ENCODE measurements at regions not wholly inside any gene's neighbourhood (a gene's known extent, or its start where the extent isn't known, plus 50 kb on each side); places are given as distances from the start of the nearest gene placed in this dataset.

DNA sequence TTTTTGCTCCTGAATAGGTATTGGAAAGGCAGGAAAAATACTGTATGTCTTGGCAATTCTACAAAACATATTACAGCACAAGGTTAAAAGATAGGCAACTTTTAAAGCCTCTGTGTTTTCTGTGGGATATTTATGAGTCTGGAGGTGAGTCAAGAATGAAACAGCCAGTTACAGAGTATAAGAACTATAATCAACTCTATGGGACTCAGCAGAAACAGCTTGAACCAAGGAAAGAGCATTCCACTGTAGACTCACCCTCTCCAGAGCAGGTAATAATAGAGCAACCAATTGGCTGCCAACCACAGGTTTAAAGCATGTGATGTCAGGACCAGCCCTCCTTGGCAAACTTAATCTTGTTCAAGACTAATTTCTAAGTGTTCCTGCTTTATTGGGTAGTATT lies 100.5 kb upstream of the MDM1 start:
- intact Hi-C loops (cut with micrococcal nuclease), result no loop called here
- Histone ChIP-seq H4K20me1 (ENCODE audit: low read length) (no peaks in the 10 kb centered on the region), H2AFZ (ENCODE audit: low read length) (no peak overlapping the region), H3K27ac (ENCODE audit: low read length) (peak overlapping the region; percentile 13; the same call in 1 of the 2 replicates), H3K27me3 (ENCODE audit: low read length) (no peaks in the 10 kb centered on the region), H3K4me3 (ENCODE audit: low read length) (no peak overlapping the region), H3F3A (ENCODE audit: low read length, unreplicated experiment) (no peaks in the 10 kb centered on the region), H3K4me1 (ENCODE audit: insufficient read depth, low read length) (peaks cover 38% of the 10 kb centered on the region), H3K9me2 (replicated peaks; ENCODE audit: low read length) (no peaks in the 10 kb centered on the region), H3K4me2 (ENCODE audit: low read length) (0 out of 2 replicates have a peak overlapping the region, but pooled peaks have one; percentile 5), H3K9me3 (ENCODE audit: low read length) (no peaks in the 10 kb centered on the region), H3K79me2 (ENCODE audit: low read length) (no peaks in the 10 kb centered on the region), H3K9ac (ENCODE audit: low read length) (no peak overlapping the region), H3K36me3 (ENCODE audit: low read depth, low read length) (no peaks in the 10 kb centered on the region)
- DNase-seq, result peak; percentile 71
- no TSS peak for BruUV-seq (replicated peaks)
- peak; percentile 64 for ATAC-seq
- POLR2A ChIA-PET (ENCODE audit: unreplicated experiment), result no interaction called here
- TF ChIP-seq, protein P1, sequence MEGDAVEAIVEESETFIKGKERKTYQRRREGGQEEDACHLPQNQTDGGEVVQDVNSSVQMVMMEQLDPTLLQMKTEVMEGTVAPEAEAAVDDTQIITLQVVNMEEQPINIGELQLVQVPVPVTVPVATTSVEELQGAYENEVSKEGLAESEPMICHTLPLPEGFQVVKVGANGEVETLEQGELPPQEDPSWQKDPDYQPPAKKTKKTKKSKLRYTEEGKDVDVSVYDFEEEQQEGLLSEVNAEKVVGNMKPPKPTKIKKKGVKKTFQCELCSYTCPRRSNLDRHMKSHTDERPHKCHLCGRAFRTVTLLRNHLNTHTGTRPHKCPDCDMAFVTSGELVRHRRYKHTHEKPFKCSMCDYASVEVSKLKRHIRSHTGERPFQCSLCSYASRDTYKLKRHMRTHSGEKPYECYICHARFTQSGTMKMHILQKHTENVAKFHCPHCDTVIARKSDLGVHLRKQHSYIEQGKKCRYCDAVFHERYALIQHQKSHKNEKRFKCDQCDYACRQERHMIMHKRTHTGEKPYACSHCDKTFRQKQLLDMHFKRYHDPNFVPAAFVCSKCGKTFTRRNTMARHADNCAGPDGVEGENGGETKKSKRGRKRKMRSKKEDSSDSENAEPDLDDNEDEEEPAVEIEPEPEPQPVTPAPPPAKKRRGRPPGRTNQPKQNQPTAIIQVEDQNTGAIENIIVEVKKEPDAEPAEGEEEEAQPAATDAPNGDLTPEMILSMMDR (conservative IDR thresholded peaks at IDR 0.05; ENCODE audit: low read depth, low read length), result no peak
- TF ChIP-seq EZH2phosphoT487 (IDR thresholded peaks at IDR 0.05; ENCODE audit: borderline replicate concordance, low read length) (no peak), EZH2 (IDR thresholded peaks at IDR 0.05; ENCODE audit: low read length, unreplicated experiment) (no peak)
- CTCF ChIA-PET, result no interaction called here

DNA sequence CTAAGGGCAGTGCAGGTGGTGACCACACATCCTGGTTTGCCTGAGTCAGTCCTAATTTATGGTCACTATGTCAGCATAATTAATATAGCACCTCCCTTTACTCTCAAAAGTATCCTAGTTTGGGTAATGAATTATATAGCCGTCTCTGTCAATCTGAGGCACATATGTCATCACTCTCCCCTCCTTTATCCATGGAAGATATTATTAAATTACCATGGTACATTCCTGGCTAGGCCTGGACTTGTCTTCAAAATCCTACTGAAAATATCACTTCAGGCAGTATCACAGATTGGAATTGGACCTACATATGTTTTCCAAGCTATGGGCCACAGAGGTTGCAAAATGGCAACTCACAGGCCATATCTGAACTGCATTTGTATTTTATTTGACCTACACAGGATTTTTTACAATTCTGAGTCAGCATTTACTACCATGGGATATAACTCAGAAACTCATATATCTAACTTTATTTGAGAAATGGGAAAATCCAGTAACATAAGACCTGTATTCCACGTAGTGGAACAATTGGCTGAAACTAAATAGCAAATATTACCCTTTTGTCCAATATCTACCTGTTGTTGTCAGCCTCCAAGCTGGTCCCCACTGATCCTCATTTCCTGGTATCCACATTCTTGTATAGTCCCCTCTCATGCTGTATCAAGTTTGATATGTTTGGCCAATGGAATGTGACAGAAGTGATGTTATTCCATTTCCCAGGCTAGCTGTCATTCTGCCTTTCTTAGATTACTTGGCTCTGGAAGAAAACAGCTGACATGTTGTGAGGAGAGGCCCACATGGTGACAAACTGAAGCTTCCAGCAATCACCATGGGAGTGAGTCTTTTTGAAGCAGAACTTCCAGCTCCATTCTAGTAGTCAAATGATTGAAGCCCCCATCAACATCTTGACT lies 102.5 kb upstream of the MDM1 start:
- Histone ChIP-seq H3K4me3 (ENCODE audit: low read length) (no peak overlapping the region), H3K27ac (ENCODE audit: low read length) (peak overlapping the region; percentile 84), H3F3A (ENCODE audit: low read length, unreplicated experiment) (no peaks in the 10 kb centered on the region), H3K36me3 (ENCODE audit: low read depth, low read length) (no peaks in the 10 kb centered on the region), H4K20me1 (ENCODE audit: low read length) (no peaks in the 10 kb centered on the region), H3K9me2 (replicated peaks; ENCODE audit: low read length) (no peaks in the 10 kb centered on the region), H3K4me2 (ENCODE audit: low read length) (no peak overlapping the region), H3K9ac (ENCODE audit: low read length) (peak overlapping the region; percentile 31; the same call in 1 of the 2 replicates), H3K4me1 (ENCODE audit: insufficient read depth, low read length) (peaks cover 40% of the 10 kb centered on the region), H2AFZ (ENCODE audit: low read length) (no peak overlapping the region), H3K27me3 (ENCODE audit: low read length) (no peaks in the 10 kb centered on the region), H3K79me2 (ENCODE audit: low read length) (no peaks in the 10 kb centered on the region), H3K9me3 (ENCODE audit: low read length) (no peaks in the 10 kb centered on the region)
- BruUV-seq (replicated peaks), result no TSS peak
- CTCF ChIA-PET, result no interaction called here
- intact Hi-C loops (cut with micrococcal nuclease), result loop anchor here (1.0 to 5.0 kb wide), 3 partner anchors 57 to 133 kb away; no protein-coding TSS in a partner anchor
- TF ChIP-seq EZH2 (IDR thresholded peaks at IDR 0.05; ENCODE audit: low read length, unreplicated experiment) (no peak), EZH2phosphoT487 (IDR thresholded peaks at IDR 0.05; ENCODE audit: borderline replicate concordance, low read length) (no peak)
- TF ChIP-seq, protein P1 (conservative IDR thresholded peaks at IDR 0.05; ENCODE audit: low read depth, low read length), result no peak
- DNase-seq, result peak; percentile 40
- POLR2A ChIA-PET (ENCODE audit: unreplicated experiment), result no interaction called here
- peak; percentile 11; the same call in 1 of the 2 replicates for ATAC-seq
